OCI-LY7 (cell line): ENCODE measurements at regions not wholly inside any gene's neighbourhood (a gene's known extent, or its start where the extent isn't known, plus 50 kb on each side); places are given as distances from the start of the nearest gene placed in this dataset.
"Not testable (repeated sequence)": the region's sequence is repeated elsewhere in the genome, so short reads cannot be mapped to it uniquely, and the experiment has no call there.

Experiments used
- BruUV-seq: library from RNA; stranded (reverse); fragments of 400-500 nt; replicated peaks from 2 replicates; lab custom pipeline; 2021; lab: Mats Ljungman, UMichigan
- CTCF ChIA-PET: fragments of 300-600 bp; sonication (Branson Sonifier 250); formaldehyde crosslinking; loops from one replicate; lab custom pipeline; 2022; ENCODE audit warnings: antibody characterized with exemption; ENCODE audit not compliant: unreplicated experiment; lab: Charles Lee
- POLR2A ChIA-PET: fragments of 300-600 bp; sonication (Branson Sonifier 250); formaldehyde crosslinking; loops from one replicate; lab custom pipeline; 2022; ENCODE audit warnings: antibody characterized with exemption; lab: Charles Lee
- DNase-seq: peaks from one replicate; pipeline ENCODE4 v3.0.0-alpha.2; 2015; ENCODE audit warnings: low spot score
- H2AFZ ChIP-seq: fragments of 200-600 bp; sonication (generic), shearing (Covaris generic); 2 replicates; pipeline ENCODE4 v1.6.1; 2014; ENCODE audit warnings: mild to moderate bottlenecking, antibody characterized with exemption, low read length, moderate library complexity
- H3K27ac ChIP-seq: fragments of 200-600 bp; sonication (generic); 2 replicates; pipeline ENCODE4 v1.5.1; 2014; ENCODE audit warnings: mixed run types, low read depth, mild to moderate bottlenecking, moderate library complexity, low read length, inconsistent platforms; ENCODE audit not compliant: poor library complexity, severe bottlenecking
- H3K36me3 ChIP-seq: fragments of 200-600 bp; sonication (generic); 2 replicates; pipeline ENCODE4 v1.6.1; 2014; ENCODE audit warnings: mild to moderate bottlenecking, antibody characterized with exemption, low read length, moderate library complexity, mixed read lengths; ENCODE audit not compliant: insufficient read depth
- H3K4me1 ChIP-seq: fragments of 200-600 bp; sonication (generic); 2 replicates; pipeline ENCODE4 v1.5.1; 2014; ENCODE audit warnings: mild to moderate bottlenecking, low read length; ENCODE audit not compliant: insufficient read depth, poor library complexity, severe bottlenecking
- H3K4me2 ChIP-seq: fragments of 200-600 bp; sonication (generic); 2 replicates; pipeline ENCODE4 v1.6.1; 2014; ENCODE audit warnings: mild to moderate bottlenecking, low read length
- H3K4me3 ChIP-seq: fragments of 200-600 bp; sonication (generic); 2 replicates; pipeline ENCODE4 v1.5.1; 2014; ENCODE audit warnings: mild to moderate bottlenecking, low read depth, low read length; ENCODE audit not compliant: poor library complexity, severe bottlenecking
- H3K79me2 ChIP-seq: fragments of 200-600 bp; sonication (generic); 2 replicates; pipeline ENCODE4 v1.6.1; 2016; ENCODE audit warnings: low read depth, mild to moderate bottlenecking, low read length, moderate library complexity, mixed read lengths; ENCODE audit not compliant: insufficient read depth
- H3K9me2 ChIP-seq: fragments of 200-600 bp; sonication (generic); 2 replicates; pipeline ENCODE4 v1.6.1; 2016; ENCODE audit warnings: mild to moderate bottlenecking, low read length, mixed read lengths; ENCODE audit not compliant: insufficient read depth
- H3K9me3 ChIP-seq: fragments of 200-600 bp; sonication (generic); 2 replicates; pipeline ENCODE4 v1.6.1; 2014; ENCODE audit warnings: mild to moderate bottlenecking, mixed run types, low read length, mixed read lengths
- H4K20me1 ChIP-seq: fragments of 200-600 bp; sonication (generic); 2 replicates; pipeline ENCODE4 v1.6.1; 2014; ENCODE audit warnings: mild to moderate bottlenecking, antibody characterized with exemption, low read length, moderate library complexity, mixed read lengths; ENCODE audit not compliant: insufficient read depth
- EZH2phosphoT487 ChIP-seq: fragments of 200-600 bp; sonication (generic); IDR thresholded peaks from 2 replicates; pipeline ENCODE4 v1.6.1; 2018; ENCODE audit warnings: low read depth, borderline replicate concordance, mild to moderate bottlenecking, mixed run types, antibody characterized with exemption, low read length, moderate library complexity, mixed read lengths
- intact Hi-C: fragments of 100-400 bp; cut with micrococcal nuclease; formaldehyde crosslinking; loops from one replicate; pipeline ENCODE4 v1.10.0; 2022; ENCODE audit not compliant: unreplicated experiment
- TF ChIP-seq, protein P1 (sequence below): fragments of 200-600 bp; sonication (generic); conservative IDR thresholded peaks from 2 replicates; pipeline ENCODE4 v1.5.1; 2014; ENCODE audit warnings: mild to moderate bottlenecking, antibody characterized with exemption, low read length, moderate library complexity, mixed read lengths

DNA sequence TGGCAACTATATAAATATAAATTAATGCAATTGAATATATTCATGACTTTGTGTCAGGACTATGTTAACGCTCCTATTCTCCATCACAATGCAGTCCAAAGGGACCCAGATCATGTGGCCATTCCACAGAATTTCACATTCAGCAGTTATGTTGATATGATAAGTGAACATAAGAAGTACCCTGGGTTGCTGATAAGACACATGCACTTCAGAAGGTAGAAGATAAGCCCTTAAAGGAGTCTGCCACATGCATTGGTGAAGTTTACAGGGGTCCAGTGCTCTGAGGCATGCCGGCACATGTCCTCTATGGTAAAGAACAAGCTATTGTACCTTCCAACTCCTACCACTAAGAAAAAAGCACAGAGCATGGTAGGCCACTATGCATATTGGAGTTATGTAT lies 76.4 kb downstream of the PHAX start:
- no TSS peak for BruUV-seq
- POLR2A ChIA-PET: interaction anchor here (0.9 to 1.6 kb wide), 3 partner anchors 11 to 124 kb away, joined by 3 to 5 read pairs (median 4); no protein-coding TSS in a partner anchor
- H4K20me1 ChIP-seq: no peaks in the 10 kb centered on the region
- no peak overlapping the region for H3K27ac ChIP-seq
- no peak for DNase-seq
- no peak overlapping the region for H2AFZ ChIP-seq
- H3K4me1 ChIP-seq: peaks cover 15% of the 10 kb centered on the region
- TF ChIP-seq EZH2phosphoT487: no peak
- TF ChIP-seq, protein P1, sequence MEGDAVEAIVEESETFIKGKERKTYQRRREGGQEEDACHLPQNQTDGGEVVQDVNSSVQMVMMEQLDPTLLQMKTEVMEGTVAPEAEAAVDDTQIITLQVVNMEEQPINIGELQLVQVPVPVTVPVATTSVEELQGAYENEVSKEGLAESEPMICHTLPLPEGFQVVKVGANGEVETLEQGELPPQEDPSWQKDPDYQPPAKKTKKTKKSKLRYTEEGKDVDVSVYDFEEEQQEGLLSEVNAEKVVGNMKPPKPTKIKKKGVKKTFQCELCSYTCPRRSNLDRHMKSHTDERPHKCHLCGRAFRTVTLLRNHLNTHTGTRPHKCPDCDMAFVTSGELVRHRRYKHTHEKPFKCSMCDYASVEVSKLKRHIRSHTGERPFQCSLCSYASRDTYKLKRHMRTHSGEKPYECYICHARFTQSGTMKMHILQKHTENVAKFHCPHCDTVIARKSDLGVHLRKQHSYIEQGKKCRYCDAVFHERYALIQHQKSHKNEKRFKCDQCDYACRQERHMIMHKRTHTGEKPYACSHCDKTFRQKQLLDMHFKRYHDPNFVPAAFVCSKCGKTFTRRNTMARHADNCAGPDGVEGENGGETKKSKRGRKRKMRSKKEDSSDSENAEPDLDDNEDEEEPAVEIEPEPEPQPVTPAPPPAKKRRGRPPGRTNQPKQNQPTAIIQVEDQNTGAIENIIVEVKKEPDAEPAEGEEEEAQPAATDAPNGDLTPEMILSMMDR: no peak
- no peaks in the 10 kb centered on the region for H3K9me3 ChIP-seq
- H3K9me2 ChIP-seq: no peaks in the 10 kb centered on the region
- H3K36me3 ChIP-seq: no peaks in the 10 kb centered on the region
- no peak overlapping the region for H3K4me2 ChIP-seq
- intact Hi-C loops: loop anchor here (10.0 kb wide), 1 partner anchor 358 kb away; the partner anchor contains the start of gene MARCHF3
- H3K4me3 ChIP-seq: no peak overlapping the region
- H3K79me2 ChIP-seq: no peaks in the 10 kb centered on the region
- CTCF ChIA-PET: no interaction called here

DNA sequence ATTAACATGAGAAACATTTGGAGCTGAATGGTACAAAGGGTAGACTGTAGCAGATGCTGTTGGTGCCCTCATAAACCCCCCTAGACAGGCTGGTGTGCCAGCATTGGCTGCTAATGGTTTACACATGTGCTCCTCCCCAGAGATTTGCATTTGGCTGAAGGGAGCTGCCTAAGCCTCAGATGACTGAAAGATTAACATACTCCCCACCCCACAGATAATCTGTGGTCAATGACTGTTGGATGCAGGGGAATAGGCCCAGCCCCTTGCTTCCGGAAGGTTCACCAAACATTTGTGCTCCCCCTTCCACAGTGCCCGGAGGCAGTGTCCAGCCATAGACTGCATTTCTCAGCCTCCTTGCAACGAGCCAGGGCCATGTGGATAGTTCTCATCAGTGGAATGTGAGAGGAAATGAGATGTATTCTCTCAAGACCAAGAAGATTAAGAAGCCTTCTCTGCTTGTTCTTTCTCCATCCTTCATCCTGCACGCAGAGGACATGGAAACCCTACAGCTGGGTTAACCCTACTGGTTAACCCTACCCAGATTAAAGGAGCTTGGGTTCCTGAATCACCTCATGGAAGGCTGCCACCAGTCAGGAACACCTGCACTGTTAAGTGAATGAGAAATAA lies 79.6 kb downstream of the PHAX start:
- Histone ChIP-seq H3K36me3 (no peaks in the 10 kb centered on the region), H3K4me3 (no peak overlapping the region), H3K27ac (no peak overlapping the region), H3K79me2 (no peaks in the 10 kb centered on the region), H2AFZ (peak overlapping the region; percentile 76), H3K9me3 (no peaks in the 10 kb centered on the region), H3K4me1 (peaks cover 11% of the 10 kb centered on the region), H4K20me1 (no peaks in the 10 kb centered on the region), H3K9me2 (no peaks in the 10 kb centered on the region), H3K4me2 (peak overlapping the region; percentile 52; the same call in 1 of the 2 replicates)
- ChIA-PET POLR2A (interaction anchor here (0.6 to 1.8 kb wide), 5 partner anchors 9 to 99 kb away, joined by 3 to 5 read pairs (median 4); no protein-coding TSS in a partner anchor), CTCF (no interaction called here)
- intact Hi-C loops: no loop called here
- DNase-seq: peak; percentile 56
- no TSS peak for BruUV-seq
- TF ChIP-seq, protein P1: no peak
- TF ChIP-seq EZH2phosphoT487: no peak

DNA sequence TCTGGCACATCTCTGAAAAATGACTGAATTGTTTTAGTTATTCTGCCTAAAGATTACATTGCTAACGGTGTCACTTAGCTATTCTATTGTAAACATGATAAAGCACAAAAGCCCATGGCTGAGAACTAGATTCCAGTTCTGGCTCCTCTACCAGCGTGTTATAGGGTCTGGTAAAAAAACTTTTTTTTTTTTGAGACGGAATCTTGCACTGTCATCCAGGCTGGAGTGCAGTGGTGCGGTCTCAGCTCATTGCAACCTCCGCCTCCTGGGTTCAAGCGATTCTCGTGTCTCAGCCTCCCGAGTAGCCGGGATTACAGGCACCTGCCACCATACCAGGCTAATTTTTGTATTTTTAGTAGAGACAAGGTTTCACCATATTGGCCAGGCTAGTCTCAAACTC lies 80.6 kb downstream of the PHAX start:
- intact Hi-C loops, H4K20me1 ChIP-seq, H2AFZ ChIP-seq, H3K79me2 ChIP-seq, H3K9me2 ChIP-seq, CTCF ChIA-PET, H3K36me3 ChIP-seq, H3K27ac ChIP-seq, H3K9me3 ChIP-seq, H3K4me2 ChIP-seq, DNase-seq, H3K4me3 ChIP-seq, BruUV-seq: not testable (repeated sequence)
- POLR2A ChIA-PET: interaction anchor here (0.9 kb wide), 1 partner anchor 10 kb away, joined by 4 read pairs; no protein-coding TSS in a partner anchor
- H3K4me1 ChIP-seq: peaks cover 15% of the 10 kb centered on the region
